HEK293 (cell line): ENCODE measurements at regions not wholly inside any gene's neighbourhood (a gene's known extent, or its start where the extent isn't known, plus 50 kb on each side); places are given as distances from the start of the nearest gene placed in this dataset.

ENCODE experiments used
- ZNF37A ChIP-seq: fragments of 450-650 bp; IDR thresholded peaks from 2 replicates; pipeline ENCODE4 v1.5.1; 2018; ENCODE audit warnings: missing biosample characterization, missing genetic modification characterization
- ZNF707 ChIP-seq: fragments of 450-650 bp; formaldehyde crosslinking; IDR thresholded peaks from 2 replicates; pipeline ENCODE4 v1.5.1; 2016; ENCODE audit warnings: missing biosample characterization, missing genetic modification characterization
- TF ChIP-seq, protein P1 (sequence below): fragments of 450-650 bp; formaldehyde crosslinking; IDR thresholded peaks from 2 replicates; pipeline ENCODE4 v1.5.1; 2016; ENCODE audit warnings: missing biosample characterization, missing genetic modification characterization
- TF ChIP-seq, protein P2 (sequence below): fragments of 450-650 bp; formaldehyde crosslinking; IDR thresholded peaks from 2 replicates; pipeline ENCODE4 v1.5.1; 2016; ENCODE audit warnings: missing biosample characterization, missing genetic modification characterization

DNA sequence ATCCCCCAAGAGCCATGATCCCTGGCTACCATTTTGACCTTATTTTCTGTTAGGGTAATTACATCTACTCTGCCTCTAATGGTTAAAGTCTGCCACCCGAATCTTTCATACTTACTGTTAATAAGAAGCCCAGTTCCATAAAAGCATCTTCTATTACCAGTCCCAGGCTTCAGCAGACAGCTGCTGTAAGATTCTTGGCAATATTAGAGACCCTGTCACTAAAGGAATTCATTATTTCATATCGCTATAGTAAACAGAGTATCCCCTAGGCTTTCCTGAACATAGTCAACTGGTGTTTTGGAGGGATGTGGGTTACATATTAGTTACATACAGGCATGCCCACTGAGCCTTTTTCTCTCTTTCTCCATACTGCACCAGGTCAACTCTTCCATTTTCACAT is 608.7 kb upstream of the SEMA6A start:
- TF ChIP-seq, protein P1, sequence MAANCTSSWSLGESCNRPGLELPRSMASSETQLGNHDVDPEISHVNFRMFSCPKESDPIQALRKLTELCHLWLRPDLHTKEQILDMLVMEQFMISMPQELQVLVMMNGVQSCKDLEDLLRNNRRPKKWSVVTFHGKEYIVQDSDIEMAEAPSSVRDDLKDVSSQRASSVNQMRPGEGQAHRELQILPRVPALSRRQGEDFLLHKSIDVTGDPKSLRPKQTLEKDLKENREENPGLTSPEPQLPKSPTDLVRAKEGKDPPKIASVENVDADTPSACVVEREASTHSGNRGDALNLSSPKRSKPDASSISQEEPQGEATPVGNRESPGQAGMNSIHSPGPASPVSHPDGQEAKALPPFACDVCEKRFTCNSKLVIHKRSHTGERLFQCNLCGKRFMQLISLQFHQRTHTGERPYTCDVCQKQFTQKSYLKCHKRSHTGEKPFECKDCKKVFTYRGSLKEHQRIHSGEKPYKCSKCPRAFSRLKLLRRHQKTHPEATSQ, result no peak
- TF ChIP-seq ZNF707 (tag by site-specific recombination) (no peak), ZNF37A (no peak)
- TF ChIP-seq, protein P2, sequence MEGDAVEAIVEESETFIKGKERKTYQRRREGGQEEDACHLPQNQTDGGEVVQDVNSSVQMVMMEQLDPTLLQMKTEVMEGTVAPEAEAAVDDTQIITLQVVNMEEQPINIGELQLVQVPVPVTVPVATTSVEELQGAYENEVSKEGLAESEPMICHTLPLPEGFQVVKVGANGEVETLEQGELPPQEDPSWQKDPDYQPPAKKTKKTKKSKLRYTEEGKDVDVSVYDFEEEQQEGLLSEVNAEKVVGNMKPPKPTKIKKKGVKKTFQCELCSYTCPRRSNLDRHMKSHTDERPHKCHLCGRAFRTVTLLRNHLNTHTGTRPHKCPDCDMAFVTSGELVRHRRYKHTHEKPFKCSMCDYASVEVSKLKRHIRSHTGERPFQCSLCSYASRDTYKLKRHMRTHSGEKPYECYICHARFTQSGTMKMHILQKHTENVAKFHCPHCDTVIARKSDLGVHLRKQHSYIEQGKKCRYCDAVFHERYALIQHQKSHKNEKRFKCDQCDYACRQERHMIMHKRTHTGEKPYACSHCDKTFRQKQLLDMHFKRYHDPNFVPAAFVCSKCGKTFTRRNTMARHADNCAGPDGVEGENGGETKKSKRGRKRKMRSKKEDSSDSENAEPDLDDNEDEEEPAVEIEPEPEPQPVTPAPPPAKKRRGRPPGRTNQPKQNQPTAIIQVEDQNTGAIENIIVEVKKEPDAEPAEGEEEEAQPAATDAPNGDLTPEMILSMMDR (tag by site-specific recombination), result no peak
